ENCODE measurements at regions not wholly inside any gene's neighbourhood (a gene's known extent, or its start where the extent isn't known, plus 50 kb on each side); places are given as distances from the start of the nearest gene placed in this dataset.

GRCh38 chr5:4383102-4383501 is 757.0 kb upstream of the ADAMTS16 start:
- Histone ChIP-seq H3K27me3 (ENCODE audit: insufficient read depth, low read length, poor library complexity) (no peaks in the 10 kb centered on the region), H3K18ac (ENCODE audit: low read length) (no peak overlapping the region), H3K36me3 (ENCODE audit: control insufficient read depth, insufficient read depth, low read length) (no peaks in the 10 kb centered on the region), H3K79me1 (ENCODE audit: low read length) (no peaks in the 10 kb centered on the region), H3K9ac (ENCODE audit: low read length) (no peak overlapping the region), H2AK5ac (ENCODE audit: low read length) (no peak overlapping the region), H3K56ac (ENCODE audit: low read length) (no peak overlapping the region), H3K27ac (ENCODE audit: low read depth, low read length) (no peak overlapping the region), H4K8ac (ENCODE audit: low read depth, low read length) (no peak overlapping the region), H3K4me3 (ENCODE audit: low read length) (no peak overlapping the region), H3K4ac (ENCODE audit: low read depth, low read length) (no peak overlapping the region), H4K5ac (ENCODE audit: low read length) (no peak overlapping the region), H3K4me2 (ENCODE audit: low read length) (no peak overlapping the region), H2BK120ac (ENCODE audit: low read depth, low read length) (no peak overlapping the region), H3K4me1 (ENCODE audit: control insufficient read depth, low read depth, low read length) (no peaks in the 10 kb centered on the region), H3K79me2 (ENCODE audit: control insufficient read depth, insufficient read depth, low read length) (no peaks in the 10 kb centered on the region), H3K23ac (ENCODE audit: low read length) (no peak overlapping the region), H2BK15ac (replicated peaks; ENCODE audit: low read depth) (no peak overlapping the region), H2BK5ac (ENCODE audit: low read length) (no peak overlapping the region)
- DNase-seq = no peak
- no CpG with 5 or more reads among the region's 4 CpGs for WGBS (ENCODE audit: extremely low coverage, insufficient coverage, low lambda C conversion rate)

GRCh38 chr5:4383518-4384198 is 756.5 kb upstream of the ADAMTS16 start:
- Histone ChIP-seq H3K4me1 (ENCODE audit: control insufficient read depth, low read depth, low read length) (no peaks in the 10 kb centered on the region), H2BK15ac (replicated peaks; ENCODE audit: low read depth) (no peak overlapping the region), H2BK120ac (ENCODE audit: low read depth, low read length) (no peak overlapping the region), H3K79me2 (ENCODE audit: control insufficient read depth, insufficient read depth, low read length) (no peaks in the 10 kb centered on the region), H3K4me3 (ENCODE audit: low read length) (no peak overlapping the region), H3K27ac (ENCODE audit: low read depth, low read length) (no peak overlapping the region), H3K4me2 (ENCODE audit: low read length) (no peak overlapping the region), H2BK5ac (ENCODE audit: low read length) (no peak overlapping the region), H2AK5ac (ENCODE audit: low read length) (no peak overlapping the region), H4K8ac (ENCODE audit: low read depth, low read length) (no peak overlapping the region), H3K9ac (ENCODE audit: low read length) (no peak overlapping the region), H3K4ac (ENCODE audit: low read depth, low read length) (no peak overlapping the region), H3K79me1 (ENCODE audit: low read length) (no peaks in the 10 kb centered on the region), H4K5ac (ENCODE audit: low read length) (no peak overlapping the region), H3K18ac (ENCODE audit: low read length) (no peak overlapping the region), H3K56ac (ENCODE audit: low read length) (no peak overlapping the region), H3K23ac (ENCODE audit: low read length) (no peak overlapping the region), H3K27me3 (ENCODE audit: insufficient read depth, low read length, poor library complexity) (no peaks in the 10 kb centered on the region), H3K36me3 (ENCODE audit: control insufficient read depth, insufficient read depth, low read length) (no peaks in the 10 kb centered on the region)
- WGBS (ENCODE audit: extremely low coverage, insufficient coverage, low lambda C conversion rate) = no CpG with 5 or more reads among the region's 7 CpGs
- no peak for DNase-seq

GRCh38 chr5:4384649-4385048 is 755.5 kb upstream of the ADAMTS16 start:
- H2AK5ac ChIP-seq (ENCODE audit: low read length) = no peak overlapping the region
- no peak overlapping the region for H3K23ac ChIP-seq (ENCODE audit: low read length)
- no peaks in the 10 kb centered on the region for H3K4me1 ChIP-seq (ENCODE audit: control insufficient read depth, low read depth, low read length)
- no CpG with 5 or more reads among the region's 6 CpGs for WGBS (ENCODE audit: extremely low coverage, insufficient coverage, low lambda C conversion rate)
- no peaks in the 10 kb centered on the region for H3K79me2 ChIP-seq (ENCODE audit: control insufficient read depth, insufficient read depth, low read length)
- H4K8ac ChIP-seq (ENCODE audit: low read depth, low read length) = no peak overlapping the region
- peak; percentile 25 for DNase-seq
- H2BK5ac ChIP-seq (ENCODE audit: low read length) = no peak overlapping the region
- H3K4ac ChIP-seq (ENCODE audit: low read depth, low read length) = no peak overlapping the region
- no peaks in the 10 kb centered on the region for H3K79me1 ChIP-seq (ENCODE audit: low read length)
- no peak overlapping the region for H3K18ac ChIP-seq (ENCODE audit: low read length)
- H3K27me3 ChIP-seq (ENCODE audit: insufficient read depth, low read length, poor library complexity) = no peaks in the 10 kb centered on the region
- no peak overlapping the region for H2BK120ac ChIP-seq (ENCODE audit: low read depth, low read length)
- no peak overlapping the region for H4K5ac ChIP-seq (ENCODE audit: low read length)
- H3K4me3 ChIP-seq (ENCODE audit: low read length) = no peak overlapping the region
- no peaks in the 10 kb centered on the region for H3K36me3 ChIP-seq (ENCODE audit: control insufficient read depth, insufficient read depth, low read length)
- no peak overlapping the region for H3K56ac ChIP-seq (ENCODE audit: low read length)
- H3K9ac ChIP-seq (ENCODE audit: low read length) = no peak overlapping the region
- H2BK15ac ChIP-seq (replicated peaks; ENCODE audit: low read depth) = no peak overlapping the region
- H3K4me2 ChIP-seq (ENCODE audit: low read length) = no peak overlapping the region
- no peak overlapping the region for H3K27ac ChIP-seq (ENCODE audit: low read depth, low read length)

GRCh38 chr5:4386152-4386551 is 754.0 kb upstream of the ADAMTS16 start:
- H2BK120ac ChIP-seq (ENCODE audit: low read depth, low read length) = no peak overlapping the region
- H2BK15ac ChIP-seq (replicated peaks; ENCODE audit: low read depth) = no peak overlapping the region
- no peak overlapping the region for H3K18ac ChIP-seq (ENCODE audit: low read length)
- no peaks in the 10 kb centered on the region for H3K4me1 ChIP-seq (ENCODE audit: control insufficient read depth, low read depth, low read length)
- H3K36me3 ChIP-seq (ENCODE audit: control insufficient read depth, insufficient read depth, low read length) = no peaks in the 10 kb centered on the region
- no peak overlapping the region for H4K5ac ChIP-seq (ENCODE audit: low read length)
- WGBS (ENCODE audit: extremely low coverage, insufficient coverage, low lambda C conversion rate) = no CpG with 5 or more reads among the region's 1 CpG
- H3K79me1 ChIP-seq (ENCODE audit: low read length) = no peaks in the 10 kb centered on the region
- H3K27ac ChIP-seq (ENCODE audit: low read depth, low read length) = no peak overlapping the region
- no peak overlapping the region for H3K56ac ChIP-seq (ENCODE audit: low read length)
- H2BK5ac ChIP-seq (ENCODE audit: low read length) = no peak overlapping the region
- H2AK5ac ChIP-seq (ENCODE audit: low read length) = no peak overlapping the region
- H3K9ac ChIP-seq (ENCODE audit: low read length) = no peak overlapping the region
- H3K27me3 ChIP-seq (ENCODE audit: insufficient read depth, low read length, poor library complexity) = no peaks in the 10 kb centered on the region
- no peak overlapping the region for H3K23ac ChIP-seq (ENCODE audit: low read length)
- H3K79me2 ChIP-seq (ENCODE audit: control insufficient read depth, insufficient read depth, low read length) = no peaks in the 10 kb centered on the region
- no peak overlapping the region for H3K4me3 ChIP-seq (ENCODE audit: low read length)
- H3K4ac ChIP-seq (ENCODE audit: low read depth, low read length) = no peak overlapping the region
- H4K8ac ChIP-seq (ENCODE audit: low read depth, low read length) = no peak overlapping the region
- no peak overlapping the region for H3K4me2 ChIP-seq (ENCODE audit: low read length)
- no peak for DNase-seq

- no peak overlapping the region for H3K4ac ChIP-seq (ENCODE audit: low read depth, low read length)
- H2BK15ac ChIP-seq (replicated peaks; ENCODE audit: low read depth) = no peak overlapping the region
- no peak overlapping the region for H4K5ac ChIP-seq (ENCODE audit: low read length)
- no peak overlapping the region for H3K27ac ChIP-seq (ENCODE audit: low read depth, low read length)
- H3K56ac ChIP-seq (ENCODE audit: low read length) = no peak overlapping the region
- no peak overlapping the region for H3K4me3 ChIP-seq (ENCODE audit: low read length)
- H3K23ac ChIP-seq (ENCODE audit: low read length) = no peak overlapping the region
- H3K9ac ChIP-seq (ENCODE audit: low read length) = no peak overlapping the region
- no peak overlapping the region for H3K4me2 ChIP-seq (ENCODE audit: low read length)
- no peaks in the 10 kb centered on the region for H3K36me3 ChIP-seq (ENCODE audit: control insufficient read depth, insufficient read depth, low read length)
- no peaks in the 10 kb centered on the region for H3K79me2 ChIP-seq (ENCODE audit: control insufficient read depth, insufficient read depth, low read length)
- H2BK120ac ChIP-seq (ENCODE audit: low read depth, low read length) = no peak overlapping the region
- H4K8ac ChIP-seq (ENCODE audit: low read depth, low read length) = no peak overlapping the region
- H2AK5ac ChIP-seq (ENCODE audit: low read length) = no peak overlapping the region
- no peaks in the 10 kb centered on the region for H3K27me3 ChIP-seq (ENCODE audit: insufficient read depth, low read length, poor library complexity)
- no peaks in the 10 kb centered on the region for H3K4me1 ChIP-seq (ENCODE audit: control insufficient read depth, low read depth, low read length)
- H3K79me1 ChIP-seq (ENCODE audit: low read length) = no peaks in the 10 kb centered on the region
- no peak for DNase-seq
- no CpG with 5 or more reads among the region's 3 CpGs for WGBS (ENCODE audit: extremely low coverage, insufficient coverage, low lambda C conversion rate)
- no peak overlapping the region for H2BK5ac ChIP-seq (ENCODE audit: low read length)
- H3K18ac ChIP-seq (ENCODE audit: low read length) = no peak overlapping the region
Measured at GRCh38 chr5:4387290-4387689, 752.8 kb upstream of the ADAMTS16 start.

GRCh38 chr5:4395752-4396151 is 744.4 kb upstream of the ADAMTS16 start:
- H4K5ac ChIP-seq (ENCODE audit: low read length) = no peak overlapping the region
- H2BK120ac ChIP-seq (ENCODE audit: low read depth, low read length) = no peak overlapping the region
- H3K79me2 ChIP-seq (ENCODE audit: control insufficient read depth, insufficient read depth, low read length) = no peaks in the 10 kb centered on the region
- H3K27ac ChIP-seq (ENCODE audit: low read depth, low read length) = no peak overlapping the region
- no peak overlapping the region for H3K4me3 ChIP-seq (ENCODE audit: low read length)
- H3K18ac ChIP-seq (ENCODE audit: low read length) = no peak overlapping the region
- H3K79me1 ChIP-seq (ENCODE audit: low read length) = no peaks in the 10 kb centered on the region
- H3K23ac ChIP-seq (ENCODE audit: low read length) = no peak overlapping the region
- DNase-seq = no peak
- H3K56ac ChIP-seq (ENCODE audit: low read length) = no peak overlapping the region
- H4K8ac ChIP-seq (ENCODE audit: low read depth, low read length) = no peak overlapping the region
- H3K36me3 ChIP-seq (ENCODE audit: control insufficient read depth, insufficient read depth, low read length) = no peaks in the 10 kb centered on the region
- H3K4me2 ChIP-seq (ENCODE audit: low read length) = no peak overlapping the region
- H3K27me3 ChIP-seq (ENCODE audit: insufficient read depth, low read length, poor library complexity) = no peaks in the 10 kb centered on the region
- H3K4ac ChIP-seq (ENCODE audit: low read depth, low read length) = no peak overlapping the region
- H3K9ac ChIP-seq (ENCODE audit: low read length) = no peak overlapping the region
- H2BK5ac ChIP-seq (ENCODE audit: low read length) = no peak overlapping the region
- H3K4me1 ChIP-seq (ENCODE audit: control insufficient read depth, low read depth, low read length) = no peaks in the 10 kb centered on the region
- no CpG with 5 or more reads among the region's 2 CpGs for WGBS (ENCODE audit: extremely low coverage, insufficient coverage, low lambda C conversion rate)
- no peak overlapping the region for H2AK5ac ChIP-seq (ENCODE audit: low read length)
- no peak overlapping the region for H2BK15ac ChIP-seq (replicated peaks; ENCODE audit: low read depth)
